ENCODE measurements at regions not wholly inside any gene's neighbourhood (a gene's known extent, or its start where the extent isn't known, plus 50 kb on each side); places are given as distances from the start of the nearest gene placed in this dataset.

GRCh38 chr22:23499845-23500500 lies 80.1 kb downstream of the IGLL1 start:
- Histone ChIP-seq H3K79me1 (ENCODE audit: low read depth, low read length) (no peaks in the 10 kb centered on the region), H3K27me3 (replicated peaks in 1 of 4; ENCODE audit: control insufficient read depth in 3 of 4, extremely low read depth in 1 of 4, insufficient read depth in 3 of 4, low read length in 3 of 4) (peaks cover 0 to 8% (median under 1%) of the 10 kb centered on the region in 4 experiments; a peak in 3 of 7 replicates), H3K14ac (ENCODE audit: insufficient read length) (no peak overlapping the region), H3K18ac (ENCODE audit: extremely low read depth, low read length) (no peak overlapping the region), H3K4me2 (ENCODE audit: insufficient read depth in 1 of 2, low read depth in 2 of 2, low read length in 2 of 2) (peak overlapping the region in 1 of 2 experiments; percentile 2; a peak in 1 of 4 replicates), H2BK120ac (replicated peaks; ENCODE audit: low read depth, low read length) (no peak overlapping the region), H3K36me3 (ENCODE audit: control insufficient read depth in 2 of 4, insufficient read depth in 4 of 4, low read length in 3 of 4) (no peaks in the 10 kb centered on the region), H4K91ac (replicated peaks; ENCODE audit: insufficient read length, low read length) (peak overlapping the region; percentile 74), H2BK15ac (ENCODE audit: low read length) (peak overlapping the region; percentile 100; the same call in 1 of the 2 replicates), H3K79me2 (ENCODE audit: control insufficient read depth in 1 of 2, insufficient read depth in 2 of 2, low read length in 2 of 2) (no peaks in the 10 kb centered on the region), H2BK20ac (ENCODE audit: low read length) (0 out of 2 replicates have a peak overlapping the region, but pooled peaks have one; percentile 97), H4K5ac (ENCODE audit: insufficient read length, low read depth, low read length) (no peak overlapping the region), H3K23ac (ENCODE audit: insufficient read length) (no peak overlapping the region), H3K4ac (replicated peaks; ENCODE audit: insufficient read length, low read depth, low read length) (no peak overlapping the region), H3K27ac (ENCODE audit: low read depth, low read length) (no peak overlapping the region), H3K56ac (replicated peaks; ENCODE audit: insufficient read length, low read depth, low read length) (no peak overlapping the region), H4K8ac (ENCODE audit: extremely low read depth, insufficient read depth, low read length) (no peak overlapping the region), H2BK5ac (ENCODE audit: low read depth, low read length) (no peak overlapping the region), H3K23me2 (ENCODE audit: low read depth, low read length) (no peaks in the 10 kb centered on the region; the same call in 1 of the 2 replicates), H3K4me1 (replicated peaks in 1 of 4; ENCODE audit: control insufficient read depth in 3 of 4, insufficient read depth in 4 of 4, low read length in 3 of 4) (peaks cover 0 to 10% (median 6%) of the 10 kb centered on the region in 4 experiments; a peak in 5 of 7 replicates), H2AK5ac (ENCODE audit: low read depth, low read length) (no peak overlapping the region), H2BK12ac (ENCODE audit: low read depth, low read length) (peak overlapping the region; percentile 99; the same call in 1 of the 2 replicates), H3K9ac (replicated peaks in 1 of 4; ENCODE audit: extremely low read depth in 1 of 4, low read depth in 3 of 4, low read length in 3 of 4) (no peak overlapping the region), H4K20me1 (replicated peaks in 1 of 2; ENCODE audit: control insufficient read depth in 1 of 2, insufficient read depth in 2 of 2, low read length in 2 of 2) (peaks cover 0 to 2% of the 10 kb centered on the region in 2 experiments), H3K9me3 (ENCODE audit: insufficient read depth in 2 of 2, low read depth in 1 of 2, low read length in 1 of 2) (no peaks in the 10 kb centered on the region), H2AFZ (ENCODE audit: low read length) (no peak overlapping the region), H3K4me3 (ENCODE audit: extremely low read depth in 1 of 4, insufficient read depth in 2 of 4, low read depth in 3 of 4, low read length in 4 of 4) (no peak overlapping the region)
- WGBS, 2 experiments (ENCODE audit: extremely low coverage in 1 of 2, insufficient coverage in 1 of 2, insufficient read length in 1 of 2, insufficient replicate concordance in 2 of 2, low coverage in 1 of 2, low lambda C conversion rate in 2 of 2, missing lambda C conversion rate in 1 of 2), result 84% methylated on average over 7 of the region's 8 CpGs; no CpG with 5 or more reads in 1 of the 2 experiments
- FAIRE-seq (no peak), DNase-seq (ENCODE audit: low read depth in 1 of 2, low spot score in 2 of 2) (no peak)
- ChIA-PET CTCF (ENCODE audit: partially characterized antibody) (no interaction called here), POLR2A (ENCODE audit: partially characterized antibody) (no interaction called here)
- no peak for TF ChIP-seq BCL11A (IDR thresholded peaks at IDR 0.05; ENCODE audit: low read depth in 2 of 2, low read length in 2 of 2)
- TF ChIP-seq SP2 (IDR thresholded peaks at IDR 0.05; ENCODE audit: low read length), result no peak
- TF ChIP-seq TAF7 (optimal IDR thresholded peaks at IDR 0.05; ENCODE audit: borderline replicate concordance, low read depth, low read length), result no peak
- TF ChIP-seq ATF3 (IDR thresholded peaks at IDR 0.05; ENCODE audit: insufficient read depth, low read depth, low read length), result no peak
- no peak for TF ChIP-seq KDM1A (IDR thresholded peaks at IDR 0.05; ENCODE audit: borderline replicate concordance, low read length)

All from H1 (cell line).